ENCODE measurements at regions not wholly inside any gene's neighbourhood (a gene's known extent, or its start where the extent isn't known, plus 50 kb on each side); places are given as distances from the start of the nearest gene placed in this dataset.

- Histone ChIP-seq H3K27me3 (ENCODE audit: control insufficient read depth in 2 of 2, insufficient read depth in 2 of 2, low read length in 2 of 2) (peaks cover 0 to 1% of the 10 kb centered on the region in 2 experiments), H3K4me2 (ENCODE audit: insufficient read depth, low read length) (no peak overlapping the region), H3K9me3 (replicated peaks; ENCODE audit: control insufficient read depth, insufficient read depth, low read length) (no peaks in the 10 kb centered on the region), H3K4me3 (replicated peaks in 1 of 3; ENCODE audit: insufficient read depth in 1 of 3, low read depth in 1 of 3, low read length in 3 of 3) (no peak overlapping the region), H3K36me3 (ENCODE audit: control insufficient read depth in 2 of 2, extremely low read depth in 1 of 2, insufficient read depth in 2 of 2, low read length in 2 of 2) (no peaks in the 10 kb centered on the region), H3K79me2 (ENCODE audit: control insufficient read depth, insufficient read depth, low read length) (no peaks in the 10 kb centered on the region), H3K9ac (replicated peaks; ENCODE audit: extremely low read depth, insufficient read depth, low read length) (no peak overlapping the region), H3K9me1 (replicated peaks; ENCODE audit: control insufficient read depth, extremely low read depth, insufficient read depth, low read length) (no peaks in the 10 kb centered on the region), H3K4me1 (ENCODE audit: control insufficient read depth, extremely low read depth, insufficient read depth, low read length) (no peaks in the 10 kb centered on the region), H2AFZ (ENCODE audit: low read depth, low read length) (no peak overlapping the region), H3K27ac (ENCODE audit: insufficient read depth, low read depth, low read length) (no peak overlapping the region), H4K20me1 (replicated peaks; ENCODE audit: control insufficient read depth, extremely low read depth, insufficient read depth, low read length) (no peaks in the 10 kb centered on the region)
- BruUV-seq (replicated peaks) = no TSS peak
- TF ChIP-seq JUN (IDR thresholded peaks at IDR 0.05; ENCODE audit: borderline replicate concordance, insufficient read depth, insufficient read length, low read depth) (no peak), MYC (IDR thresholded peaks at IDR 0.05; ENCODE audit: low read depth, low read length) (no peak), MAX (IDR thresholded peaks at IDR 0.05; ENCODE audit: insufficient read depth, insufficient read length) (no peak), CTCF (IDR thresholded peaks at IDR 0.05; ENCODE audit: extremely low read depth in 1 of 2, insufficient read depth in 1 of 2, low read depth in 1 of 2, low read length in 2 of 2) (no peak), GATA2 (IDR thresholded peaks at IDR 0.05; ENCODE audit: insufficient read depth, insufficient read length, low read depth, low read length) (no peak), EZH2 (IDR thresholded peaks at IDR 0.05; ENCODE audit: borderline replicate concordance, low read depth, low read length, severe bottlenecking) (no peak), POLR2A (IDR thresholded peaks at IDR 0.05; ENCODE audit: low read depth, low read length) (no peak), POLR2AphosphoS5 (IDR thresholded peaks at IDR 0.05; ENCODE audit: insufficient read depth, low read depth, low read length) (no peak), FOS (IDR thresholded peaks at IDR 0.05; ENCODE audit: borderline replicate concordance, insufficient read depth, low read length) (no peak)
- ChIA-PET POLR2A (no interaction called here), CTCF (no interaction called here)
- intact Hi-C loops (cut with micrococcal nuclease) (no loop called here), dilution Hi-C loops (cut with MboI; ENCODE audit: extremely low pct_ligation_motif_present, low sequenced_read_pairs) (no loop called here)
- no peak for DNase-seq (ENCODE audit: low read depth, low spot score)
- FAIRE-seq = no peak
These were observed 136.1 kb upstream of the SLC4A4 start for GRCh38 chr4:71202705-71203104.

Data from endothelial cell of umbilical vein (primary cell).